GM12878 (cell line): ENCODE measurements at regions not wholly inside any gene's neighbourhood (a gene's known extent, or its start where the extent isn't known, plus 50 kb on each side); places are given as distances from the start of the nearest gene placed in this dataset.

Source experiments
- ATAC-seq: fragments of 200-7000 bp; cut with Tn5 transposase; 3 replicates; pipeline ENCODE4 v1.9.1; 2020; ENCODE audit warnings: mild to moderate bottlenecking, moderate library complexity
- BruUV-seq: library from RNA; stranded (reverse); fragments of 400-500 nt; replicated peaks from 2 replicates; lab custom pipeline; 2021; lab: Mats Ljungman, UMichigan
- CTCF ChIA-PET: fragments of 300-600 bp; sonication (Branson Sonifier 250); formaldehyde crosslinking; extraction: SDS; loops from one replicate; lab custom pipeline; 2021; ENCODE audit warnings: inconsistent platforms; lab: Yijun Ruan, JAX
- POLR2A ChIA-PET: fragments of 350-600 bp; formaldehyde crosslinking; extraction: SDS; loops from one replicate; lab custom pipeline; 2021; ENCODE audit warnings: inconsistent platforms; lab: Charles Lee
- RAD21 ChIA-PET: fragments of 300-600 bp; sonication (Branson Sonifier 250); formaldehyde crosslinking; loops from one replicate; lab custom pipeline; 2023; ENCODE audit warnings: antibody characterized with exemption; ENCODE audit not compliant: unreplicated experiment; lab: Charles Lee
- SMC1A ChIA-PET: fragments of 300-600 bp; sonication (Branson Sonifier 250); formaldehyde crosslinking; loops from one replicate; lab custom pipeline; 2023; ENCODE audit not compliant: unreplicated experiment, uncharacterized antibody; lab: Charles Lee
- DNase-seq: peaks from one replicate; pipeline ENCODE4 v3.0.0-alpha.2; 2011; ENCODE audit warnings: low read depth, low spot score
- FAIRE-seq: peaks from 3 replicates; lab custom pipeline; 2011; peaks lifted over from hg19 to GRCh38; lab: Jason Lieb, UNC
- H2AFZ ChIP-seq: 2 replicates; pipeline ENCODE4 v1.6.0; 2011; ENCODE audit warnings: low read depth, low read length, control low read depth; ENCODE audit not compliant: control insufficient read depth
- H3K27ac ChIP-seq: 2 replicates; pipeline ENCODE4 v1.5.1; 2011; ENCODE audit warnings: control low read depth; ENCODE audit not compliant: control insufficient read depth, insufficient read depth
- H3K27me3 ChIP-seq, 2 experiments: replicated peaks in 1 of 2; 2 replicates each; pipeline versions ENCODE4 v1.6.0 to v1.6.1; 2011; ENCODE audit warnings: low read length in 1 of 2; ENCODE audit not compliant: control insufficient read depth in 2 of 2, insufficient read depth in 2 of 2
- H3K36me3 ChIP-seq, 2 experiments: 2 replicates each; pipeline ENCODE4 v1.5.1; 2011; ENCODE audit warnings: low read length in 1 of 2; ENCODE audit not compliant: control insufficient read depth in 2 of 2, insufficient read depth in 2 of 2
- H3K4me1 ChIP-seq: 2 replicates; pipeline ENCODE4 v1.6.1; 2011; ENCODE audit warnings: mild to moderate bottlenecking, low read length, moderate library complexity, mixed read lengths; ENCODE audit not compliant: control insufficient read depth, insufficient read depth
- H3K4me2 ChIP-seq: 2 replicates; pipeline ENCODE4 v1.6.0; 2011; ENCODE audit warnings: control low read depth; ENCODE audit not compliant: control insufficient read depth, insufficient read depth
- H3K4me3 ChIP-seq: fragments of 200-600 bp; sonication (generic); 2 replicates; pipeline ENCODE4 v1.5.1; 2016
- H3K79me2 ChIP-seq: 2 replicates; pipeline ENCODE4 v1.6.0; 2011; ENCODE audit warnings: low read length; ENCODE audit not compliant: control insufficient read depth, insufficient read depth
- H3K9ac ChIP-seq: 2 replicates; pipeline ENCODE4 v1.8.0; 2011; ENCODE audit warnings: low read length, control low read depth, mixed read lengths; ENCODE audit not compliant: control insufficient read depth, insufficient read depth
- H3K9me3 ChIP-seq: replicated peaks from 3 replicates; pipeline ENCODE4 v1.5.1; 2011; ENCODE audit warnings: mild to moderate bottlenecking, low read length; ENCODE audit not compliant: control insufficient read depth, insufficient read depth
- H4K20me1 ChIP-seq: 2 replicates; pipeline ENCODE4 v1.6.0; 2011; ENCODE audit not compliant: control insufficient read depth, insufficient read depth
- BCL11A ChIP-seq: IDR thresholded peaks from 2 replicates; pipeline ENCODE4 v1.6.1; 2011; ENCODE audit warnings: low read depth, low read length
- BHLHE40 ChIP-seq, 2 experiments: fragments of 450-650 bp in 1 of 2; IDR thresholded peaks; 2 replicates each; pipeline ENCODE4 v1.6.1; 2011 to 2017; ENCODE audit warnings: low read depth in 2 of 2, borderline replicate concordance in 1 of 2, improper control_type of control experiment in 1 of 2, low read length in 1 of 2, mild to moderate bottlenecking in 1 of 2
- CREB1 ChIP-seq: IDR thresholded peaks from 2 replicates; pipeline ENCODE4 v1.6.1; 2012; ENCODE audit warnings: low read depth, mild to moderate bottlenecking, inconsistent platforms
- CTCF ChIP-seq, 3 experiments: IDR thresholded peaks in 2 of 3; conservative IDR thresholded peaks in 1 of 3; 2 replicates each; pipeline ENCODE4 v1.5.1; 2011; ENCODE audit warnings: low read depth in 3 of 3, low read length in 3 of 3, mild to moderate bottlenecking in 3 of 3, control low read depth in 2 of 3, moderate library complexity in 2 of 3, inconsistent platforms in 1 of 3, mixed read lengths in 1 of 3; ENCODE audit not compliant: control insufficient read depth in 2 of 3, insufficient read depth in 1 of 3; ENCODE audit errors: extremely low read depth in 1 of 3
- DPF2 ChIP-seq: fragments of 450-650 bp; IDR thresholded peaks from 2 replicates; pipeline ENCODE4 v1.6.1; 2017; ENCODE audit warnings: mild to moderate bottlenecking
- FOS ChIP-seq: IDR thresholded peaks from 3 replicates; pipeline ENCODE4 v1.6.1; 2011; ENCODE audit warnings: borderline replicate concordance; ENCODE audit not compliant: insufficient read length; ENCODE audit errors: extremely low read depth
- KAT2A ChIP-seq: conservative IDR thresholded peaks from 2 replicates; pipeline ENCODE4 v1.6.1; 2011; ENCODE audit warnings: low read depth, low read length; ENCODE audit not compliant: control insufficient read depth
- SP1 ChIP-seq: IDR thresholded peaks from one replicate; pipeline ENCODE4 v1.6.1; 2011; ENCODE audit warnings: low read depth, low read length
- YBX1 ChIP-seq: fragments of 450-650 bp; IDR thresholded peaks from 2 replicates; pipeline ENCODE4 v1.6.1; 2016; ENCODE audit warnings: antibody characterized with exemption
- ZBED1 ChIP-seq: IDR thresholded peaks from 2 replicates; pipeline ENCODE4 v1.6.1; 2016; ENCODE audit warnings: borderline replicate concordance
- WGBS: methylation state at CpG from one replicate; pipeline ENCODE4 v1.1.6; 2016; ENCODE audit warnings: low lambda C conversion rate; ENCODE audit not compliant: insufficient replicate concordance, insufficient coverage; ENCODE audit errors: missing lambda C conversion rate; 5-methylcytosine and 5-hydroxymethylcytosine counted together
- in situ Hi-C: fragments of 300-500 bp; cut with MboI; formaldehyde crosslinking; loops from 9 replicates; pipeline ENCODE4 v1.14.3; 2018; ENCODE audit warnings: mixed read lengths
- intact Hi-C: fragments of 100-400 bp; cut with micrococcal nuclease; formaldehyde crosslinking; loops from one replicate; pipeline ENCODE4 v1.14.2; 2022; ENCODE audit not compliant: unreplicated experiment

- ChIA-PET RAD21 (no interaction called here), CTCF (no interaction called here), POLR2A (no interaction called here), SMC1A (interaction anchor here (1.5 kb wide), 1 partner anchor 47 kb away, joined by 4 read pairs; no protein-coding TSS in a partner anchor)
- DNase-seq (no peak), FAIRE-seq (no peak), ATAC-seq (no peak)
- in situ Hi-C loops (no loop called here), intact Hi-C loops (loop anchor here (10.0 kb wide), 1 partner anchor 525 kb away; no protein-coding TSS in a partner anchor)
- TF ChIP-seq BHLHE40 (IDR thresholded peaks at IDR 0.05; ENCODE audit: borderline replicate concordance in 1 of 2, low read depth in 2 of 2, low read length in 1 of 2) (no peak), SP1 (no peak), DPF2 (no peak), FOS (no peak), CREB1 (no peak), CTCF (IDR thresholded peaks at IDR 0.05 in 2 of 3, conservative IDR thresholded peaks at IDR 0.05 in 1 of 3; ENCODE audit: control insufficient read depth in 2 of 3, extremely low read depth in 1 of 3, insufficient read depth in 1 of 3, low read depth in 3 of 3, low read length in 3 of 3) (no peak), ZBED1 (no peak), BCL11A (no peak), KAT2A (no peak), YBX1 (no peak)
- no TSS peak for BruUV-seq
- WGBS, result 2% methylated on average over 4 of the region's 4 CpGs
- Histone ChIP-seq H3K36me3 (no peaks in the 10 kb centered on the region), H4K20me1 (no peaks in the 10 kb centered on the region), H3K4me3 (no peak overlapping the region), H3K9ac (no peak overlapping the region), H2AFZ (no peak overlapping the region), H3K9me3 (no peaks in the 10 kb centered on the region), H3K27me3 (no peaks in the 10 kb centered on the region), H3K27ac (no peak overlapping the region), H3K4me1 (no peaks in the 10 kb centered on the region), H3K4me2 (no peak overlapping the region), H3K79me2 (no peaks in the 10 kb centered on the region)
Measured at GRCh38 chr6:120779441-120779840, 554.8 kb downstream of the TBC1D32 start.
